ENCODE measurements at regions not wholly inside any gene's neighbourhood (a gene's known extent, or its start where the extent isn't known, plus 50 kb on each side); places are given as distances from the start of the nearest gene placed in this dataset.

- TF ChIP-seq CTCF (IDR thresholded peaks at IDR 0.05), result no peak
- no peak for DNase-seq (ENCODE audit: low spot score)
Observed at GRCh38 chr11:109772892-109773291, 320.3 kb upstream of the ZC3H12C start.

GRCh38 chr11:109775686-109776085 lies 317.5 kb upstream of the ZC3H12C start:
- no peaks in the 10 kb centered on the region for H3K9me3 ChIP-seq
- no peak for DNase-seq (ENCODE audit: low spot score)
- no peaks in the 10 kb centered on the region for H3K36me3 ChIP-seq
- TF ChIP-seq CTCF (IDR thresholded peaks at IDR 0.05), result no peak
- H3K27ac ChIP-seq, result no peak overlapping the region
- no peaks in the 10 kb centered on the region for H3K27me3 ChIP-seq
- no peaks in the 10 kb centered on the region for H3K4me1 ChIP-seq
- no peak overlapping the region for H3K4me3 ChIP-seq

More at GRCh38 chr11:109772892-109773291, 320.3 kb upstream of the ZC3H12C start:
- Histone ChIP-seq H3K36me3 (no peaks in the 10 kb centered on the region), H3K4me3 (no peak overlapping the region), H3K27me3 (no peaks in the 10 kb centered on the region), H3K27ac (no peak overlapping the region), H3K4me1 (no peaks in the 10 kb centered on the region), H3K9me3 (no peaks in the 10 kb centered on the region)

DNA sequence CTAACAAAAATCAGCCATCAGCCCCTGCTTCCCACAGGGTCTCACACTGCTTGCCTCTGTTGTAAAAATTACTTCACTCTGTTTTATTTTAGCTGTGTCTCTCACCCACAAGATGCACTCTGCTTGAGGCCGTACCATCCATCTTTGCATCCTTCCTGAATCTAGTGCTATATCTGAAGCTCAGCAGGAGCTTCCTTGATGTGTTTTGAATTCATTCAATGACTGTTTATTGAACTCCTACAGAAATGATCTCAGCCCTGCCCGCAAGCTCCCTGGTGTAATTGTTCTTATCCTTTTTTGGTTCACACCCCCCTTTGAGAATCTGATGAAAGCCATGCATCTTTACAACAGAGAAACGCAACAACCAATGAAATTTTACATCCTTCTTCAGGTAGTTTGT lies 310.2 kb upstream of the ZC3H12C start:
- Histone ChIP-seq H3K27ac (no peak overlapping the region), H3K27me3 (no peaks in the 10 kb centered on the region), H3K4me3 (no peak overlapping the region), H3K4me1 (no peaks in the 10 kb centered on the region), H3K9me3 (no peaks in the 10 kb centered on the region), H3K36me3 (no peaks in the 10 kb centered on the region)
- DNase-seq (ENCODE audit: low spot score), result no peak
- no peak for TF ChIP-seq CTCF (IDR thresholded peaks at IDR 0.05)

DNA sequence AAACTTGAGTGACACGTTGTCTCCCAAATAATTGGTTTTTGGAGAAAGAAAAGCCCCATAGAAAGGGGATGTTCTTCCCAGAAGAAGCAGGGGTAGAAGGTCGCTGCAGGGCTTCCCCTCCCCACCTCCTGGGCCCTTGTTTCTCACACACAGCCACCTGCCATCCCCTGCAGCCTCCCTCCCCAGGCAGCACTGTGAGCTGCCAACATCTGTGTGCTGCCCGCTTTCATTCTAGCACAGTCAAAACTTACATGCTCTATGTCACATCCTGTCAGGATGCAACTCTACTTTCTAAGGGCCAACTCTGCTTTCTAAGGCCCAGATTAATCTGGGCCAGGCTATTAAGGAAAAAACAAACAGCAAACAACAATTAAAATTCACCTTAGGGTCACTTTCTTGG lies 309.4 kb upstream of the ZC3H12C start:
- Histone ChIP-seq H3K27me3 (no peaks in the 10 kb centered on the region), H3K4me1 (no peaks in the 10 kb centered on the region), H3K4me3 (no peak overlapping the region), H3K9me3 (no peaks in the 10 kb centered on the region), H3K36me3 (no peaks in the 10 kb centered on the region), H3K27ac (no peak overlapping the region)
- no peak for DNase-seq (ENCODE audit: low spot score)
- TF ChIP-seq CTCF (IDR thresholded peaks at IDR 0.05), result no peak

DNA sequence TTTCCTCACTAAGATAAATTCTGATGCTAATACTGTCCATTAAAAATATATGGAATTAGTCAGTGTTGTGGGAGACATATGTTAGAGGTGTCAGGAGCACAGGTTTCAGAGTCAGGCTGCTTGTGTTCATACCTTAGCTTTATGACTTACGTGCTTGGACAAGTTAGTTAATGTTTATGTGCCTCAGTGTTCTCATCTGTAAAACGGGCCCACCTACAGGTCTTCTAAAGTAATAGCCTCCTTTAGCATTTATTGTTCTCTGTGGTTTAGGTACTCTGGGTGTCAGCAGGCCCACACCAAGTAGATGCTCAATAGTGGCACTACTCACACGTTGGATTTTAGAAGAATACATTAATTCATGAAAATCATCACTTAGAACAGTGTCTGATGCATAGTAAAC lies 308.7 kb upstream of the ZC3H12C start:
- no peak for DNase-seq (ENCODE audit: low spot score)
- TF ChIP-seq CTCF (IDR thresholded peaks at IDR 0.05), result no peak

DNA sequence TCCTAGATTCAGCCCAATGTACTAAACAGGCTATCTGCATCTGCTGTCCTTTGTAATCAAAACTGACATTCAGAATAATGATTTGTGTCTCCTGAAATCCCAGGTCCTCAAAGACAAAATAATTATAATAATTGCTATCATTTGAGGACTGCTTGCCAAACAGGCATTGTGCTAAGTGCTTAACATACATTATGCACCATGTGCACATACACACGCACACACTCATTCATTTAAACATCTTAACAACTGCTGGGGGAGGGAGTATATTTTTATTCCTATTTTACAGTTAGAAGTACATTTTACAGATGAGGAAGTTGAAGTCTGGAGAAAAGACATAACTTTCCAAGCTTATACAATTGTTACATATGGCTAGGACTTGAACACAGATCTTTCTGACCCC lies 308.0 kb upstream of the ZC3H12C start:
- no peaks in the 10 kb centered on the region for H3K36me3 ChIP-seq
- H3K27ac ChIP-seq, result no peak overlapping the region
- no peak for DNase-seq (ENCODE audit: low spot score)
- no peaks in the 10 kb centered on the region for H3K4me1 ChIP-seq
- no peak overlapping the region for H3K4me3 ChIP-seq
- no peaks in the 10 kb centered on the region for H3K9me3 ChIP-seq
- H3K27me3 ChIP-seq, result no peaks in the 10 kb centered on the region
- TF ChIP-seq CTCF (IDR thresholded peaks at IDR 0.05), result no peak

More for the DNA sequence above, 308.7 kb upstream of the ZC3H12C start:
- no peaks in the 10 kb centered on the region for H3K9me3 ChIP-seq
- H3K4me3 ChIP-seq, result no peak overlapping the region
- no peak overlapping the region for H3K27ac ChIP-seq
- H3K4me1 ChIP-seq, result no peaks in the 10 kb centered on the region
- H3K36me3 ChIP-seq, result no peaks in the 10 kb centered on the region
- H3K27me3 ChIP-seq, result no peaks in the 10 kb centered on the region
